ENCODE measurements at regions not wholly inside any gene's neighbourhood (a gene's known extent, or its start where the extent isn't known, plus 50 kb on each side); places are given as distances from the start of the nearest gene placed in this dataset.

DNA sequence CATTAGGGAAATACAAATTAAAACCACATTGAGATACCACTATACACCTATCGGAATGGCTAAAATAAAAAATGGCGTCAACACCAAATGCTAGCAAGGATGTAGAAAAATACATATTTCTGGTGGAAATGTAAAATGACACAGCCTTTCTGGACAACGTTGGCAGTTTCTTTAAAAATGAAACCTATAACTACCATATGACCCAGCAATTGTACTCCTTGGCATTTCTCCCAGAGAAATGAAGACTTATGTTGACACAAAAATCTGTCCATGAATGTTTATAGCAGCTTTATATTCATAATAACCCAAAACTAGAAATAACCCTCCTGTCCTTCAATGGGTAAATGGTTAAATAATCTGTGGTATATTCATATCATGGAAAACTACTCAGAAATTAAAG, 188.7 kb upstream of the RAD23B start:
- WGBS, 2 experiments (ENCODE audit: extremely low coverage in 2 of 2, insufficient read length in 1 of 2) = no CpG with 5 or more reads among the region's 3 CpGs
- no peaks in the 10 kb centered on the region for H4K20me1 ChIP-seq (ENCODE audit: insufficient read depth, low read length)
- intact Hi-C loops (cut with micrococcal nuclease) (no loop called here), dilution Hi-C loops (cut with HindIII; ENCODE audit: low sequenced_read_pairs, unreplicated experiment) (no loop called here), in situ Hi-C loops (cut with MboI; ENCODE audit: low sequenced_read_pairs) (no loop called here)
- no peak overlapping the region for H4K5ac ChIP-seq (ENCODE audit: low read depth, low read length)
- no peak overlapping the region for H2BK120ac ChIP-seq (ENCODE audit: low read depth, low read length)
- no peak overlapping the region for H3K4me2 ChIP-seq (ENCODE audit: low read depth, low read length)
- no peak overlapping the region for H3K4ac ChIP-seq (ENCODE audit: low read depth, low read length)
- no peak overlapping the region for H2BK5ac ChIP-seq (ENCODE audit: low read depth, low read length, poor library complexity, severe bottlenecking)
- H2BK20ac ChIP-seq (ENCODE audit: low read depth, low read length) = no peak overlapping the region
- no peak overlapping the region for H4K8ac ChIP-seq (ENCODE audit: low read depth in 2 of 2, low read length in 2 of 2)
- H2BK15ac ChIP-seq (ENCODE audit: low read depth, low read length) = no peak overlapping the region
- H3K4me1 ChIP-seq (ENCODE audit: control insufficient read depth, insufficient read depth, low read length) = no peaks in the 10 kb centered on the region
- no peak overlapping the region for H3K18ac ChIP-seq (ENCODE audit: low read depth, low read length)
- no TSS peak for BruUV-seq (replicated peaks)
- no peaks in the 10 kb centered on the region for H3K27me3 ChIP-seq (ENCODE audit: control insufficient read depth, insufficient read depth, low read length)
- H4K91ac ChIP-seq (ENCODE audit: insufficient read depth, low read depth, low read length) = no peak overlapping the region
- H3K36me3 ChIP-seq (ENCODE audit: control insufficient read depth, insufficient read depth, low read length) = no peaks in the 10 kb centered on the region
- no peaks in the 10 kb centered on the region for H3K9me3 ChIP-seq (ENCODE audit: control insufficient read depth, insufficient read depth, low read length)
- ChIA-PET CTCF (no interaction called here), POLR2A (ENCODE audit: unreplicated experiment) (no interaction called here)
- DNase-seq (no peak), ATAC-seq (ENCODE audit: low read depth) (no peak)
- no peak overlapping the region for H3K27ac ChIP-seq (ENCODE audit: insufficient read depth, low read length)
- no peaks in the 10 kb centered on the region for H3K9me1 ChIP-seq (ENCODE audit: insufficient read depth, low read length)
- H3K14ac ChIP-seq (replicated peaks; ENCODE audit: low read depth, low read length) = no peak overlapping the region
- H3K79me1 ChIP-seq (ENCODE audit: low read depth in 1 of 2, low read length in 2 of 2) = no peaks in the 10 kb centered on the region
- no peak for TF ChIP-seq RFX5 (IDR thresholded peaks at IDR 0.05; ENCODE audit: low read depth, low read length)
- TF ChIP-seq NFE2L2 (IDR thresholded peaks at IDR 0.05; ENCODE audit: low read depth, low read length) = no peak
- TF ChIP-seq RAD21 (IDR thresholded peaks at IDR 0.05; ENCODE audit: low read length) = no peak
- no peak for TF ChIP-seq MAZ (IDR thresholded peaks at IDR 0.05; ENCODE audit: borderline replicate concordance, low read depth, low read length)
- TF ChIP-seq, protein P1, sequence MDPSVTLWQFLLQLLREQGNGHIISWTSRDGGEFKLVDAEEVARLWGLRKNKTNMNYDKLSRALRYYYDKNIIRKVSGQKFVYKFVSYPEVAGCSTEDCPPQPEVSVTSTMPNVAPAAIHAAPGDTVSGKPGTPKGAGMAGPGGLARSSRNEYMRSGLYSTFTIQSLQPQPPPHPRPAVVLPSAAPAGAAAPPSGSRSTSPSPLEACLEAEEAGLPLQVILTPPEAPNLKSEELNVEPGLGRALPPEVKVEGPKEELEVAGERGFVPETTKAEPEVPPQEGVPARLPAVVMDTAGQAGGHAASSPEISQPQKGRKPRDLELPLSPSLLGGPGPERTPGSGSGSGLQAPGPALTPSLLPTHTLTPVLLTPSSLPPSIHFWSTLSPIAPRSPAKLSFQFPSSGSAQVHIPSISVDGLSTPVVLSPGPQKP (IDR thresholded peaks at IDR 0.05; ENCODE audit: borderline replicate concordance, low read depth, low read length) = no peak
- TF ChIP-seq, protein P2, sequence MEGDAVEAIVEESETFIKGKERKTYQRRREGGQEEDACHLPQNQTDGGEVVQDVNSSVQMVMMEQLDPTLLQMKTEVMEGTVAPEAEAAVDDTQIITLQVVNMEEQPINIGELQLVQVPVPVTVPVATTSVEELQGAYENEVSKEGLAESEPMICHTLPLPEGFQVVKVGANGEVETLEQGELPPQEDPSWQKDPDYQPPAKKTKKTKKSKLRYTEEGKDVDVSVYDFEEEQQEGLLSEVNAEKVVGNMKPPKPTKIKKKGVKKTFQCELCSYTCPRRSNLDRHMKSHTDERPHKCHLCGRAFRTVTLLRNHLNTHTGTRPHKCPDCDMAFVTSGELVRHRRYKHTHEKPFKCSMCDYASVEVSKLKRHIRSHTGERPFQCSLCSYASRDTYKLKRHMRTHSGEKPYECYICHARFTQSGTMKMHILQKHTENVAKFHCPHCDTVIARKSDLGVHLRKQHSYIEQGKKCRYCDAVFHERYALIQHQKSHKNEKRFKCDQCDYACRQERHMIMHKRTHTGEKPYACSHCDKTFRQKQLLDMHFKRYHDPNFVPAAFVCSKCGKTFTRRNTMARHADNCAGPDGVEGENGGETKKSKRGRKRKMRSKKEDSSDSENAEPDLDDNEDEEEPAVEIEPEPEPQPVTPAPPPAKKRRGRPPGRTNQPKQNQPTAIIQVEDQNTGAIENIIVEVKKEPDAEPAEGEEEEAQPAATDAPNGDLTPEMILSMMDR (conservative IDR thresholded peaks at IDR 0.05; ENCODE audit: low read depth, low read length) = no peak
- no peak for TF ChIP-seq MXI1 (IDR thresholded peaks at IDR 0.05; ENCODE audit: borderline replicate concordance, low read depth, low read length)
- no peak for TF ChIP-seq SMC3 (IDR thresholded peaks at IDR 0.05; ENCODE audit: low read depth, low read length)
- TF ChIP-seq CEBPB (IDR thresholded peaks at IDR 0.05; ENCODE audit: low read depth, low read length) = no peak
- TF ChIP-seq POLR2A (IDR thresholded peaks at IDR 0.05; ENCODE audit: low read depth, low read length) = no peak
- no peak for TF ChIP-seq CHD1 (IDR thresholded peaks at IDR 0.05; ENCODE audit: low read depth, low read length)
- no peak for TF ChIP-seq RCOR1 (IDR thresholded peaks at IDR 0.05; ENCODE audit: insufficient replicate concordance, low read length)
- no peak for TF ChIP-seq BHLHE40 (IDR thresholded peaks at IDR 0.05; ENCODE audit: low read depth, low read length)
- no peak overlapping the region for H3K56ac ChIP-seq (ENCODE audit: extremely low read depth, insufficient read depth, low read length)
- H3K9ac ChIP-seq (ENCODE audit: low read depth, low read length) = no peak overlapping the region
- H2AFZ ChIP-seq (replicated peaks; ENCODE audit: low read length, poor library complexity) = no peak overlapping the region
- H3K23ac ChIP-seq (ENCODE audit: low read depth, low read length) = no peak overlapping the region
- no peak overlapping the region for H2AK5ac ChIP-seq (ENCODE audit: low read depth, low read length)
- H3K4me3 ChIP-seq (ENCODE audit: insufficient read depth, low read depth, low read length) = no peak overlapping the region
- H2AK9ac ChIP-seq (replicated peaks; ENCODE audit: low read depth, low read length, poor library complexity) = no peak overlapping the region
